Prostate gland (tissue), 2 donors: ENCODE measurements at regions not wholly inside any gene's neighbourhood (a gene's known extent, or its start where the extent isn't known, plus 50 kb on each side); places are given as distances from the start of the nearest gene placed in this dataset.

Experiments
- DNase-seq: peaks from one replicate; pipeline ENCODE4 v3.0.0-alpha.2; 2019; ENCODE audit warnings: low spot score
- H3K27ac ChIP-seq, 2 donors: fragments of 200-600 bp; sonication (generic); 2 replicates each; pipeline ENCODE4 v1.5.1; 2017 to 2019
- H3K27me3 ChIP-seq: fragments of 200-600 bp; sonication (generic); replicated peaks from 2 replicates; pipeline ENCODE4 v1.5.1; 2019; ENCODE audit not compliant: insufficient read depth
- H3K36me3 ChIP-seq, 2 donors: fragments of 200-600 bp; sonication (generic); 1 replicate in 1 of 2; 2 replicates in 1 of 2; pipeline versions ENCODE4 v1.5.1 to v1.8.1; 2017 to 2019
- H3K4me1 ChIP-seq: fragments of 200-600 bp; sonication (generic); replicated peaks from 2 replicates; pipeline ENCODE4 v1.5.1; 2019
- H3K4me3 ChIP-seq, 2 donors: fragments of 200-600 bp; sonication (generic); 2 replicates each; pipeline ENCODE4 v1.5.1; 2017 to 2019
- H3K9me3 ChIP-seq: fragments of 200-600 bp; sonication (generic); 2 replicates; pipeline ENCODE4 v1.5.1; 2017
- CTCF ChIP-seq, 4 experiments: fragments of 200-600 bp in 2 of 4; fragments of 450-650 bp in 2 of 4; sonication (generic) in 2 of 4; IDR thresholded peaks; 1 replicate in 3 of 4; 2 replicates in 1 of 4; pipeline ENCODE4 v1.5.1; 2016 to 2019; ENCODE audit warnings: antibody characterized with exemption in 4 of 4, mild to moderate bottlenecking in 2 of 4, moderate library complexity in 2 of 4
- POLR2A ChIP-seq: fragments of 450-650 bp; IDR thresholded peaks from one replicate; pipeline ENCODE4 v1.6.1; 2016; ENCODE audit warnings: antibody characterized with exemption, mild to moderate bottlenecking
- POLR2AphosphoS5 ChIP-seq: sonication (generic); formaldehyde crosslinking; IDR thresholded peaks from one replicate; pipeline ENCODE4 v1.6.1; 2017; ENCODE audit warnings: antibody characterized with exemption
- WGBS: methylation state at CpG from one replicate; pipeline ENCODE4 v1.1.5; 2018; 5-methylcytosine and 5-hydroxymethylcytosine counted together
- intact Hi-C: fragments of 100-400 bp; cut with DNase I; formaldehyde crosslinking; loops from one replicate; pipeline ENCODE4 v1.14.2; 2022

DNA sequence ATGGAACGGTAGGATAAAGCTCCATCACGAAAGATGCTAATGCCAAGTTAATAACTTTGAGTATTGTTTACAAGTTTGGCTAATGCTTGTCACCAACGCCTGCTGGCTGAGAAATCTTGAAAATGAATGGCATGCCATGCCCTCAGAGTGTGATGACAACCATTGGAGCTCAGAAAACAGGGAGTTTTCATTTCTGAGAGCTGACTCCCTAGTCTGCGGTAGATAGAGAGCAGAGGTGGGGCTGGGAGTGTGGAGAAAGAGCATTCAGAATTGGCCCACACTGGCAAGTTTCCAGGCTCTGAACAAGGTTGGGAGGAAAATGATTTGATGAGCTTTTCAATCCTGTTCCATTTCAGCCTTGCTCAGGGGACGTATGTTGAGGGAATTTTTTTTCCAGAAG is 183.9 kb downstream of the CPEB2 start:
- WGBS: 64% methylated on average over 5 of the region's 5 CpGs
- intact Hi-C loops: no loop called here

DNA sequence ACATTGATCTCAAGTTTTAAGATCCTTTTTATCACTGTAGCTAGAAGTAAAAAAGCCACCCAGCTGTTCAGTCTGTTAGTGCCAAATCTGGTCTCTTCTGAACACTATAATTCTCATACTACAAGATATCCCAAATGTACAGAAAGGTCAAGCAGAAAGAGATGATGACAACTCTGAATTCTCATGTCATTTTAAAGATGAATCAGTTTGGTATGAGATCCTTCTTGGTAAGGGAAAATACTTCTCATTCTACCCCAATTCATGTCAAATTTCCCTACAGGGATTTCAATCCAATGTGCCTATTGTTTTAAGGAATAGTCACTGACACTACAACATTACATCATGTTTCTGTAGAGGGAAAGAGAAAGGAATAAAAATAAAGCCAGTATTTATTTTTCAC is 184.5 kb downstream of the CPEB2 start:
- no peak for DNase-seq
- intact Hi-C loops: no loop called here
- TF ChIP-seq CTCF (IDR thresholded peaks at IDR 0.05) (no peak), POLR2A (no peak), POLR2AphosphoS5 (no peak)
- H3K36me3 ChIP-seq: no peaks in the 10 kb centered on the region
- H3K27ac ChIP-seq: no peak overlapping the region
- H3K9me3 ChIP-seq: no peaks in the 10 kb centered on the region
- H3K4me1 ChIP-seq: no peaks in the 10 kb centered on the region
- H3K4me3 ChIP-seq: no peak overlapping the region
- no peaks in the 10 kb centered on the region for H3K27me3 ChIP-seq

More for the DNA sequence above, 183.9 kb downstream of the CPEB2 start:
- H3K4me3 ChIP-seq: no peak overlapping the region
- no peaks in the 10 kb centered on the region for H3K36me3 ChIP-seq
- TF ChIP-seq CTCF (IDR thresholded peaks at IDR 0.05): no peak
- no peak for TF ChIP-seq POLR2A
- no peak for TF ChIP-seq POLR2AphosphoS5
- H3K27ac ChIP-seq: no peak overlapping the region
- no peaks in the 10 kb centered on the region for H3K4me1 ChIP-seq
- DNase-seq: no peak
- no peaks in the 10 kb centered on the region for H3K27me3 ChIP-seq
- H3K9me3 ChIP-seq: no peaks in the 10 kb centered on the region

DNA sequence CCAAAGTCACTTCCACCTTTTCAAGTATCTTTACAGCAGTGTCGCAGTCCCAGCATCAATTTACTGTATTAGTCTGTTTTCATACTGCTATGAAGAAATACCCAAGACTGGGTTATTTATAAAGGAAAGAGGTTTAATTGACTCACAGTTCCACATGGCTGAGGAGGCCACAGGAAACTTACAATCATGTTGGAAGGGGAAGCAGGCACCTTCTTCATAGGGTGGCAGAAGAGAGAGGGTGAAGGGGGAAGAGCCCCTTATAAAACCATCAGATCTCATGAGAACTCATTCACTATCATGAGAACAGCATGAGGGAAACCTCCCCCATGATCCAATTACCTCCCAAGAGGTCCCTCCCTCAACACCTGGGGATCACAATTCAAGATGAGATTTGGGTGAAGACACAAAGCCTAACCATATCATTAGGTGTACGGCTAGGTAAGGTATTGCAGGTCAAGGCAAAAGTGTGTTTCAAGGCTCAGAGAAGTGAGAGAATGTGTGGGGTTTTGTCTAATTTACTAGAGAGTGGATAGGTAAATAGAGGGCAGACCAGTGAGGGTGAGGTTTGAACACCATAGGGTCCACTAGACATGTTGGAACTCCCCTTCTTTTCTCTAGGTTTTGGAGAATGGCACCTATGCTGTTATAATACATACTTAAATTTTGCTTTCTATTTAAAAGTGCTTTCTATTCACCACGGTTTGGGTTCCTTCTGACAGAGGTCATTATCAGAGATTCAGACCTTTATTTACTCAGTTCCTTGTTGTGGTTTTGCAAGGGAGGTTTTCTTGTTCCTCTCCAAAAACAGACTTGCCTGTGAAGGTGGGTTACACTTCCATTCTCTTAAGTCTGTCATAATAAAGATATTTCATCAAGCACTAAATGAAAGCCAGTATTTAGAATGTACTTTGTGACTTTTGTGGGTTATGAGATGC is 186.6 kb downstream of the CPEB2 start:
- DNase-seq: no peak
- WGBS: 77% methylated on average over 3 of the region's 3 CpGs
- no peaks in the 10 kb centered on the region for H3K36me3 ChIP-seq
- intact Hi-C loops: no loop called here
- no peaks in the 10 kb centered on the region for H3K27me3 ChIP-seq
- H3K4me3 ChIP-seq: no peak overlapping the region
- TF ChIP-seq POLR2AphosphoS5 (no peak), CTCF (IDR thresholded peaks at IDR 0.05) (no peak), POLR2A (no peak)
- H3K9me3 ChIP-seq: no peaks in the 10 kb centered on the region
- no peak overlapping the region for H3K27ac ChIP-seq
- H3K4me1 ChIP-seq: no peaks in the 10 kb centered on the region

DNA sequence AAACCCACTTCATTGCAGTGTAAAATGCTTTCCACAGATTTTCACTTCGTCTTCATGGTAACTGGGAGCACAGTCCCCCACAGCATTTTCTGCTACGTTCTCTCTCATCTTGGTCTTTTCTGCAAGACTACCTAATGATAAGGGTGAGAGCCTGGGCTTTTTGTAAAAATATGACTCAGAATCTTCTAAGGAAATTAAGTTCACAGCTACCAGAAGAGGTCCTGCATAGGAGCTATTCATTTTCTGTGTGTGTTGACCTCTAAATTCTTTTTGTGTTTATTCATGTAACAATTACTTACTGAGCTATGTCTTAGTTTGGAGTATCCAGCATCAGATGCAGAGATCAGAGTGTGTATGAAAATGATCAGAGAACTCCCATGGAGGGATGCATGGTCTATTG is 192.2 kb downstream of the CPEB2 start:
- H3K27me3 ChIP-seq: no peaks in the 10 kb centered on the region
- H3K27ac ChIP-seq: no peak overlapping the region
- H3K36me3 ChIP-seq: no peaks in the 10 kb centered on the region
- no peaks in the 10 kb centered on the region for H3K9me3 ChIP-seq
- DNase-seq: no peak
- intact Hi-C loops: no loop called here
- peaks cover 4% of the 10 kb centered on the region for H3K4me1 ChIP-seq
- WGBS: 76% methylated on average over 2 of the region's 2 CpGs
- H3K4me3 ChIP-seq: no peak overlapping the region
- TF ChIP-seq POLR2A (no peak), POLR2AphosphoS5 (no peak)

DNA sequence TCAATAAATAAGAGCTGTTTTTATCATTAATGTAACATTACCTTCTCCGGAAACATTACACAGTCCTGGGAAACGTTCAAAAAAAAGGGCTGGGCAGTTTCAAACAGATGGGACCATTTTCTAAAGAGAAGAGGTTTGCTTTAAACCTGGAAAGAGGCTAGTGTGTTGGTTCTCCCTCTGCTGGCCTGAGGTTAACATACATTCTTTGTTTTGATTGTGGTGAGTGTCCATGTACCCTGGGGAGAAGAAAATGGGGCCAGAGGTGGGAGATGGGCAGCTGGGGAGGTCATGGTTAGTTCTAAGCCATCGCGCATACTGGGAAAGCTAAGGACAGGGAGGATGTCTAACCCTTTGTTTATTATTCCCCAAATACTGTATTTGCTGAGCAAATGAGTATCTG is 194.7 kb downstream of the CPEB2 start:
- intact Hi-C loops: no loop called here
- DNase-seq: no peak
- Histone ChIP-seq H3K4me3 (no peak overlapping the region), H3K27ac (no peak overlapping the region), H3K4me1 (peaks cover 4% of the 10 kb centered on the region), H3K27me3 (no peaks in the 10 kb centered on the region), H3K9me3 (no peaks in the 10 kb centered on the region), H3K36me3 (no peaks in the 10 kb centered on the region)
- TF ChIP-seq CTCF (IDR thresholded peaks at IDR 0.05) (peak in 2 of 4 experiments; percentile 23 to 41), POLR2A (no peak), POLR2AphosphoS5 (no peak)
- WGBS: 45% methylated on average over 4 of the region's 4 CpGs
